SK-N-SH treated with all-trans-retinoic acid at 6 μM for 48 hours (cell line): ENCODE measurements at regions not wholly inside any gene's neighbourhood (a gene's known extent, or its start where the extent isn't known, plus 50 kb on each side); places are given as distances from the start of the nearest gene placed in this dataset.

Source experiments
- ATAC-seq: fragments of 200-7000 bp; cut with Tn5 transposase; 3 replicates; pipeline ENCODE4 v1.9.1; 2020; ENCODE audit warnings: mild to moderate bottlenecking, moderate library complexity
- BACH2 ChIP-seq: fragments of 250-450 bp; sonication (Bioruptor Pico); IDR thresholded peaks from 2 replicates; pipeline ENCODE4 v1.9.0; 2021; ENCODE audit warnings: mild to moderate bottlenecking, borderline replicate concordance
- CREB5 ChIP-seq: fragments of 250-450 bp; sonication (Bioruptor Pico); IDR thresholded peaks from 2 replicates; pipeline ENCODE4 v1.5.1; 2020; ENCODE audit warnings: low read depth, mild to moderate bottlenecking, moderate library complexity
- CSDC2 ChIP-seq: fragments of 250-450 bp; sonication (Bioruptor Pico); IDR thresholded peaks from 2 replicates; pipeline ENCODE4 v1.5.0; 2020; ENCODE audit warnings: mild to moderate bottlenecking, moderate library complexity
- CSRNP3 ChIP-seq: fragments of 250-450 bp; sonication (Bioruptor Pico); IDR thresholded peaks from 2 replicates; pipeline ENCODE4 v1.5.1; 2021; ENCODE audit warnings: mild to moderate bottlenecking, moderate library complexity
- ESRRG ChIP-seq: fragments of 250-450 bp; sonication (Bioruptor Pico); IDR thresholded peaks from 2 replicates; pipeline ENCODE4 v1.6.1; 2021; ENCODE audit warnings: mild to moderate bottlenecking
- GLIS3 ChIP-seq: fragments of 250-450 bp; sonication (Bioruptor Pico); IDR thresholded peaks from 2 replicates; pipeline ENCODE4 v1.5.0; 2020; ENCODE audit warnings: mild to moderate bottlenecking, moderate library complexity
- ISL1 ChIP-seq: fragments of 250-450 bp; sonication (Bioruptor Pico); IDR thresholded peaks from 2 replicates; pipeline ENCODE4 v2.1.2; 2022; ENCODE audit warnings: mild to moderate bottlenecking, moderate library complexity
- OSR1 ChIP-seq: fragments of 250-450 bp; sonication (Bioruptor Pico); IDR thresholded peaks from 2 replicates; pipeline ENCODE4 v1.8.0; 2022; ENCODE audit warnings: moderate library complexity, mild to moderate bottlenecking, inconsistent platforms
- POU6F1 ChIP-seq: fragments of 250-450 bp; sonication (Bioruptor Pico); IDR thresholded peaks from 2 replicates; pipeline ENCODE4 v1.8.0; 2021; ENCODE audit warnings: low read depth, mild to moderate bottlenecking, moderate library complexity, borderline replicate concordance
- PPARA ChIP-seq: fragments of 250-450 bp; sonication (Bioruptor Pico); IDR thresholded peaks from 2 replicates; pipeline ENCODE4 v1.5.0; 2020; ENCODE audit warnings: mild to moderate bottlenecking, borderline replicate concordance
- RARB ChIP-seq: fragments of 250-450 bp; sonication (Bioruptor Pico); IDR thresholded peaks from 2 replicates; pipeline ENCODE4 v1.8.0; 2021; ENCODE audit warnings: mild to moderate bottlenecking, moderate library complexity
- SNAI2 ChIP-seq: fragments of 250-450 bp; sonication (Bioruptor Pico); IDR thresholded peaks from 2 replicates; pipeline ENCODE4 v1.5.0; 2020; ENCODE audit warnings: mild to moderate bottlenecking, moderate library complexity
- TCF4 ChIP-seq: fragments of 250-450 bp; sonication (Bioruptor Pico); IDR thresholded peaks from 2 replicates; pipeline ENCODE4 v1.8.0; 2021; ENCODE audit warnings: mild to moderate bottlenecking, moderate library complexity, borderline replicate concordance
- TOX ChIP-seq: fragments of 250-450 bp; sonication (Bioruptor Pico); IDR thresholded peaks from 2 replicates; pipeline ENCODE4 v1.8.0; 2021; ENCODE audit warnings: mild to moderate bottlenecking, moderate library complexity, borderline replicate concordance
- TSHZ2 ChIP-seq: fragments of 250-450 bp; sonication (Bioruptor Pico); IDR thresholded peaks from 2 replicates; pipeline ENCODE4 v1.5.0; 2020; ENCODE audit warnings: mild to moderate bottlenecking, moderate library complexity
- ZFP3 ChIP-seq: fragments of 250-450 bp; sonication (Bioruptor Pico); IDR thresholded peaks from 2 replicates; pipeline ENCODE4 v1.5.0; 2020; ENCODE audit warnings: mild to moderate bottlenecking, moderate library complexity
- ZFP30 ChIP-seq: fragments of 450-650 bp; formaldehyde crosslinking; IDR thresholded peaks from 2 replicates; pipeline ENCODE4 v1.5.0; 2022; ENCODE audit warnings: mild to moderate bottlenecking, moderate library complexity
- ZNF565 ChIP-seq: fragments of 450-650 bp; formaldehyde crosslinking; conservative IDR thresholded peaks from 2 replicates; pipeline ENCODE4 v1.5.0; 2020; ENCODE audit warnings: low read depth, mild to moderate bottlenecking, moderate library complexity
- ZNF70 ChIP-seq: fragments of 450-650 bp; formaldehyde crosslinking; IDR thresholded peaks from 2 replicates; pipeline ENCODE4 v1.5.0; 2020; ENCODE audit warnings: mild to moderate bottlenecking, moderate library complexity
- ZNF8 ChIP-seq: fragments of 450-650 bp; formaldehyde crosslinking; IDR thresholded peaks from 2 replicates; pipeline ENCODE4 v1.5.0; 2020; ENCODE audit warnings: mild to moderate bottlenecking, moderate library complexity
- TF ChIP-seq, protein P1 (sequence below): fragments of 250-450 bp; sonication (Bioruptor Pico); IDR thresholded peaks from 2 replicates; pipeline ENCODE4 v1.8.0; 2020; ENCODE audit warnings: mild to moderate bottlenecking, moderate library complexity, borderline replicate concordance

GRCh38 chr14:61602003-61602732 lies 93.1 kb upstream of the HIF1A start:
- no peak for TF ChIP-seq ZNF565
- no peak for TF ChIP-seq ISL1 (CRISPR knock-in tag)
- TF ChIP-seq OSR1 (CRISPR knock-in tag) = no peak
- TF ChIP-seq ZNF8 (CRISPR knock-in tag) = no peak
- TF ChIP-seq POU6F1 = no peak
- no peak for TF ChIP-seq BACH2 (CRISPR knock-in tag)
- no peak for TF ChIP-seq ESRRG (CRISPR knock-in tag)
- TF ChIP-seq, protein P1, sequence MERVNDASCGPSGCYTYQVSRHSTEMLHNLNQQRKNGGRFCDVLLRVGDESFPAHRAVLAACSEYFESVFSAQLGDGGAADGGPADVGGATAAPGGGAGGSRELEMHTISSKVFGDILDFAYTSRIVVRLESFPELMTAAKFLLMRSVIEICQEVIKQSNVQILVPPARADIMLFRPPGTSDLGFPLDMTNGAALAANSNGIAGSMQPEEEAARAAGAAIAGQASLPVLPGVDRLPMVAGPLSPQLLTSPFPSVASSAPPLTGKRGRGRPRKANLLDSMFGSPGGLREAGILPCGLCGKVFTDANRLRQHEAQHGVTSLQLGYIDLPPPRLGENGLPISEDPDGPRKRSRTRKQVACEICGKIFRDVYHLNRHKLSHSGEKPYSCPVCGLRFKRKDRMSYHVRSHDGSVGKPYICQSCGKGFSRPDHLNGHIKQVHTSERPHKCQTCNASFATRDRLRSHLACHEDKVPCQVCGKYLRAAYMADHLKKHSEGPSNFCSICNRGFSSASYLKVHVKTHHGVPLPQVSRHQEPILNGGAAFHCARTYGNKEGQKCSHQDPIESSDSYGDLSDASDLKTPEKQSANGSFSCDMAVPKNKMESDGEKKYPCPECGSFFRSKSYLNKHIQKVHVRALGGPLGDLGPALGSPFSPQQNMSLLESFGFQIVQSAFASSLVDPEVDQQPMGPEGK = no peak
- no peak for TF ChIP-seq CSRNP3 (CRISPR knock-in tag)
- TF ChIP-seq CSDC2 = no peak
- no peak for TF ChIP-seq PPARA (CRISPR knock-in tag)
- no peak for TF ChIP-seq ZFP30 (CRISPR knock-in tag)
- TF ChIP-seq TCF4 (CRISPR knock-in tag) = no peak
- no peak for TF ChIP-seq CREB5
- no peak for TF ChIP-seq TOX (CRISPR knock-in tag)
- TF ChIP-seq RARB = no peak
- peak; percentile 66 for ATAC-seq

- no peak for TF ChIP-seq RARB
- TF ChIP-seq ISL1 (CRISPR knock-in tag) = peak; percentile 48; the same call in 1 of the 2 replicates
- peak; percentile 63 for ATAC-seq
These were observed 92.6 kb upstream of the HIF1A start for GRCh38 chr14:61602733-61603077.

GRCh38 chr14:61603736-61604135 lies 91.6 kb upstream of the HIF1A start:
- no peak for ATAC-seq
- TF ChIP-seq ISL1 (CRISPR knock-in tag) = no peak
- TF ChIP-seq GLIS3 = no peak
- TF ChIP-seq SNAI2 = no peak

DNA sequence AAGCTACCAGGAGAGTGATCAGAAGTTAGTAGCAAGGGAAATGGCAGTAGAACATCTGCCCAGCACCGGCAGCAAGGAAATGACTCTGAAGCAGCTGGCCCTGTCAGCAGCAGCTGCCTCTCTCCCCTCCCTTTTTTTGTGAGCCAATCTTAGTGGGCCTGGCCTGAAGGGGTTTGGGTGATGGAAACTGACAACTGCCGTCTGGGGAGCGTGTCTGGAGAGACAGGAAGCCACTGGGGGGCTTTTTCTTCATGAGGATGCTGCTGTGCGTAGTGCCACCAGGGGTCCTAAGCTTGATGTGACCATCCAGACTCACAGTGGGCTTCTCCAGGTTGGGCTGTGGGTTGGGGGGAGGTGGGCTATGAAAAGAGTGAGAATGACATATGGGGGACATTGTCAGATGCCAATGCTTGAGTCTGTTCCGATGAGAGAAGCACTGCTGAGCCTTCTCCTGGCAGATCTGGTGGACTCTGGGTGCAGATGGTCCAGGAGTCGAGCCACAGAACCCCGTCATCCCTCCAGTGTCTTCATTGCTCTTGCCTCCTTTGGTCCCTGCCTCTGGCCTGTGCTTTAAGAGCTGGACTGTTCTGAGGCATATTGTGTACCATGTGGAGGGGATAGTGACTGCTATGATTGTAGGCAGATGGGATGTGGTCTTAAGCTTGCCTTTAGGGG lies 87.6 kb upstream of the HIF1A start:
- TF ChIP-seq ZNF70 (peak; percentile 14; the same call in 1 of the 2 replicates), TSHZ2 (CRISPR knock-in tag) (peak; percentile 46; the same call in 1 of the 2 replicates), ZFP3 (CRISPR knock-in tag) (no peak), RARB (no peak)
- TF ChIP-seq, all 23 proteins: peak for 2
- ATAC-seq = no peak
